Loucy (cell line): ENCODE measurements at regions not wholly inside any gene's neighbourhood (a gene's known extent, or its start where the extent isn't known, plus 50 kb on each side); places are given as distances from the start of the nearest gene placed in this dataset.

Source experiments
- H2AFZ ChIP-seq: fragments of 200-600 bp; sonication (generic); 2 replicates; pipeline ENCODE4 v1.6.0; 2016; ENCODE audit warnings: antibody characterized with exemption, mild to moderate bottlenecking, low read length, moderate library complexity
- H3F3A ChIP-seq: fragments of 200-600 bp; 2 replicates; pipeline ENCODE4 v1.6.0; 2016; ENCODE audit warnings: antibody characterized with exemption, low read depth, mild to moderate bottlenecking
- H3K27me3 ChIP-seq: fragments of 200-600 bp; sonication (generic); 2 replicates; pipeline ENCODE4 v1.6.1; 2014; ENCODE audit warnings: low read length, mild to moderate bottlenecking; ENCODE audit not compliant: insufficient read depth, poor library complexity, severe bottlenecking
- H3K36me3 ChIP-seq: fragments of 200-600 bp; sonication (generic); 2 replicates; pipeline ENCODE4 v1.6.1; 2016; ENCODE audit warnings: low read length; ENCODE audit not compliant: insufficient read depth
- H3K4me1 ChIP-seq: fragments of 200-600 bp; sonication (generic); 2 replicates; pipeline ENCODE4 v1.5.1; 2014; ENCODE audit warnings: low read length, mild to moderate bottlenecking; ENCODE audit not compliant: insufficient read depth, poor library complexity, severe bottlenecking
- H3K4me2 ChIP-seq: fragments of 200-600 bp; sonication (generic); 2 replicates; pipeline ENCODE4 v1.6.0; 2014; ENCODE audit warnings: antibody characterized with exemption, low read length, low read depth, mild to moderate bottlenecking; ENCODE audit not compliant: poor library complexity, severe bottlenecking
- H3K4me3 ChIP-seq: fragments of 200-600 bp; sonication (generic); 2 replicates; pipeline ENCODE4 v1.5.1; 2014; ENCODE audit warnings: low read length, mild to moderate bottlenecking, mixed read lengths; ENCODE audit not compliant: poor library complexity, severe bottlenecking
- H3K79me2 ChIP-seq: fragments of 200-600 bp; sonication (generic); 2 replicates; pipeline ENCODE4 v1.6.1; 2014; ENCODE audit warnings: low read length; ENCODE audit not compliant: insufficient read depth
- H3K9ac ChIP-seq: fragments of 200-600 bp; sonication (generic); 2 replicates; pipeline ENCODE4 v1.6.0; 2014; ENCODE audit warnings: mild to moderate bottlenecking, low read depth, low read length, moderate library complexity; ENCODE audit not compliant: poor library complexity, severe bottlenecking
- H3K9me2 ChIP-seq: fragments of 200-600 bp; sonication (generic); replicated peaks from 2 replicates; pipeline ENCODE4 v1.6.1; 2016; ENCODE audit warnings: low read depth, low read length, mixed read lengths
- H3K9me3 ChIP-seq: fragments of 200-600 bp; sonication (generic); 2 replicates; pipeline ENCODE4 v1.6.1; 2014; ENCODE audit warnings: mild to moderate bottlenecking, antibody characterized with exemption, low read length, low read depth; ENCODE audit not compliant: insufficient read depth
- H4K20me1 ChIP-seq: fragments of 200-600 bp; sonication (generic); 2 replicates; pipeline ENCODE4 v1.6.0; 2014; ENCODE audit warnings: antibody characterized with exemption, low read length, mild to moderate bottlenecking; ENCODE audit not compliant: insufficient read depth, poor library complexity, severe bottlenecking
- CTCF ChIP-seq: fragments of 200-600 bp; sonication (generic); conservative IDR thresholded peaks from 2 replicates; pipeline ENCODE4 v1.5.1; 2014; ENCODE audit warnings: mild to moderate bottlenecking, antibody characterized with exemption, low read length
- EZH2phosphoT487 ChIP-seq: fragments of 200-600 bp; IDR thresholded peaks from 2 replicates; pipeline ENCODE4 v1.6.1; 2018; ENCODE audit warnings: antibody characterized with exemption, mild to moderate bottlenecking, moderate library complexity, borderline replicate concordance

GRCh38 chr5:173727839-173728778 lies 111.7 kb upstream of the BOD1 start:
- no peak overlapping the region for H2AFZ ChIP-seq
- no peaks in the 10 kb centered on the region for H4K20me1 ChIP-seq
- H3K9me2 ChIP-seq: no peaks in the 10 kb centered on the region
- H3K9me3 ChIP-seq: no peaks in the 10 kb centered on the region
- no peaks in the 10 kb centered on the region for H3K36me3 ChIP-seq
- TF ChIP-seq EZH2phosphoT487: no peak
- no peak for TF ChIP-seq CTCF
- no peak overlapping the region for H3K9ac ChIP-seq
- H3F3A ChIP-seq: no peaks in the 10 kb centered on the region
- no peaks in the 10 kb centered on the region for H3K79me2 ChIP-seq
- H3K4me3 ChIP-seq: no peak overlapping the region
- H3K27me3 ChIP-seq: no peaks in the 10 kb centered on the region
- H3K4me2 ChIP-seq: no peak overlapping the region
- H3K4me1 ChIP-seq: no peaks in the 10 kb centered on the region

DNA sequence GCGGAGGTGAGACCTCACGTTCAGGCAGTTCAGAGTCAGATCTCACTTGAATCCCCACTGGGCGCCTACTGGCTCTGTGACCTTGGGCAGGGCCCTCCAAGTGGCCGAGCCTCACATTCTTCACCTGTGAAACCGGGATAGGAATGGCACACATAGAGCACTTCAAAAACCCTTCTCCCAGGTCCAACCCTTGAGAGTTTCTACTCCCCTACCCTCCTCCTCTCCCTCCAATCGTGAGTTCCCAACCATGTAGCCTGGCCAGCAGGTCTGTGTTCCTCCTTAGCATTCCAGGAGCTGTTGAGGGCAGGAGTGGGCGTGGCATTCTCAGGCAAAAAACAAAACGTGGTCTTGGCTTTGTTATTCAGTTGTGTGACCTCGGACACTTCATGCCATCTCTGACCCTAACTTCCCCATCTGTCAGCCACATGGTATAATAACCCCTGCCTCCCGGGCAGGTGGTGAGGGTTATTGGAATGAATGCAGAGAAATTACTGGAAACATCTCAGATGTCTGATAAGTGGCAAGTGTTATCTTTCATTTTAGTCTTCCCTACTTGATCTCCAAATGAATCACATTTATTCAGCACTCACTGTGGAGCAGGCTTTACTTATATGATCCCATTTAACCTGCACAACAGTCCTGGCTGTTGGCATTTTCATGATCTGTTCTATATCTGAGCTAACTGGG lies 112.8 kb upstream of the BOD1 start:
- TF ChIP-seq CTCF (no peak), EZH2phosphoT487 (no peak)
- H3K36me3 ChIP-seq: no peaks in the 10 kb centered on the region
- no peaks in the 10 kb centered on the region for H3F3A ChIP-seq
- H2AFZ ChIP-seq: no peak overlapping the region
- H3K9me3 ChIP-seq: no peaks in the 10 kb centered on the region
- no peaks in the 10 kb centered on the region for H3K4me1 ChIP-seq
- no peaks in the 10 kb centered on the region for H4K20me1 ChIP-seq
- H3K9me2 ChIP-seq: no peaks in the 10 kb centered on the region
- H3K4me3 ChIP-seq: no peak overlapping the region
- no peak overlapping the region for H3K9ac ChIP-seq
- no peak overlapping the region for H3K4me2 ChIP-seq
- H3K79me2 ChIP-seq: no peaks in the 10 kb centered on the region
- no peaks in the 10 kb centered on the region for H3K27me3 ChIP-seq

DNA sequence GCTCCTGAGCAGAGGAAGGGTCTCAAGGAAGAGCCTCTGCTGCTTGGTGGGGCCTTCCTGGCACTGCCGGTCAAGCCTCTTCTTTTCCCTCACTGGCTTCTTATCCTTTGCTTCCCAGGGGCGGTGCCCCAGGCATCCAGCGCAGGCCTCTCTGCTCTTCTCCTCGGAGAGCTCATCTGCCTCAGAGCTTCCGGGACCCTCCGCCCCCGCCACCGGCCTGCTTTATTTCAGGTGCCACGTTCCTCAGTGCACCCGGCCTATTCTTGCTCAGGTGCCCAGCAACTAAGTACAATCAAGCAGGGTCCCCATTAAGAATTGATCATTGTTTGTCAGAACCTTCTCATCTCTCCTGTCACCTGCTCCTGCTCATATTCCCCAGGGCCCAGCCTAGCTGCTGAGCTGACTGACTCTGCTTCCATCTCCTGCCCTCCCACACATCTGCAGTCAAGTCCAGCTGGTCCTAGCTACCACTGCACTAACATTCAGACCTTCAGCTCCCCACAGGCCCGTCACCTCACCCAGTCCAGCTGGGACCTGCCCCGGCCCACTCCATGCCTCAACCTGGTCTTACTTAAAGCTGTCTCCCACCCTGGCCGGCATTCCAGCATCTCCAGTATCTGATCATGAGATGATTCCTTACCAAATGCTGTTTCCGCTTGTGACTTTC lies 114.3 kb upstream of the BOD1 start:
- Histone ChIP-seq H2AFZ (no peak overlapping the region), H4K20me1 (no peaks in the 10 kb centered on the region), H3K4me1 (no peaks in the 10 kb centered on the region), H3K9ac (no peak overlapping the region), H3F3A (no peaks in the 10 kb centered on the region), H3K36me3 (no peaks in the 10 kb centered on the region), H3K9me3 (no peaks in the 10 kb centered on the region), H3K9me2 (no peaks in the 10 kb centered on the region), H3K4me3 (no peak overlapping the region), H3K27me3 (no peaks in the 10 kb centered on the region), H3K4me2 (no peak overlapping the region), H3K79me2 (no peaks in the 10 kb centered on the region)
- TF ChIP-seq EZH2phosphoT487 (no peak), CTCF (no peak)
